K562 (cell line): ENCODE measurements at regions not wholly inside any gene's neighbourhood (a gene's known extent, or its start where the extent isn't known, plus 50 kb on each side); places are given as distances from the start of the nearest gene placed in this dataset.

ENCODE experiments used
- ATF7 ChIP-seq: fragments of 450-650 bp; IDR thresholded peaks from 2 replicates; pipeline ENCODE4 v1.7.1; 2014; ENCODE audit warnings: mild to moderate bottlenecking, moderate library complexity
- CREBBP ChIP-seq: IDR thresholded peaks from one replicate; pipeline ENCODE4 v1.6.1; 2012; ENCODE audit warnings: low read depth, mild to moderate bottlenecking, control low read depth, inconsistent platforms, low read length
- ELF4 ChIP-seq: fragments of 450-650 bp; formaldehyde crosslinking; IDR thresholded peaks from 2 replicates; pipeline ENCODE4 v1.4.0; 2022; ENCODE audit warnings: missing genetic modification characterization
- FOXK2 ChIP-seq, 2 experiments: fragments of 450-650 bp; IDR thresholded peaks in 1 of 2; conservative IDR thresholded peaks in 1 of 2; 2 replicates each; pipeline ENCODE4 v1.6.1; 2016; ENCODE audit warnings: low read depth in 2 of 2, mild to moderate bottlenecking in 1 of 2
- HLTF ChIP-seq: fragments of 450-650 bp; IDR thresholded peaks from 2 replicates; pipeline ENCODE4 v1.6.1; 2016
- MYC ChIP-seq, 2 experiments: fragments of 250-450 bp in 1 of 2; sonication (Bioruptor Pico) in 1 of 2; IDR thresholded peaks; 2 replicates each; pipeline versions ENCODE4 v1.5.1 to v1.6.1; 2012 to 2021; ENCODE audit warnings: low read depth in 2 of 2, borderline replicate concordance in 1 of 2, improper control_type of control experiment in 1 of 2, low read length in 1 of 2, mild to moderate bottlenecking in 1 of 2, moderate library complexity in 1 of 2
- NR2C2 ChIP-seq, 2 experiments: fragments of 200-800 bp in 1 of 2; sonication (Bioruptor generic) in 1 of 2; sonication (generic) in 1 of 2; formaldehyde crosslinking in 1 of 2; IDR thresholded peaks; 2 replicates each; pipeline versions ENCODE4 v1.6.1 to v1.8.0; 2016 to 2022; ENCODE audit warnings: mild to moderate bottlenecking in 1 of 2, missing compliant biosample characterization in 1 of 2, missing genetic modification characterization in 1 of 2, missing genetic modification reagents in 1 of 2
- RBM39 ChIP-seq: fragments of 200-400 bp; formaldehyde crosslinking; optimal IDR thresholded peaks from 2 replicates; pipeline ENCODE3; 2018; ENCODE audit warnings: low read depth, low read length
- SMARCA5 ChIP-seq: fragments of 450-650 bp; IDR thresholded peaks from 2 replicates; pipeline ENCODE4 v1.6.1; 2016
- XRCC4 ChIP-seq: IDR thresholded peaks from one replicate; pipeline ENCODE4 v1.6.1; 2011; ENCODE audit not compliant: insufficient read depth, insufficient read length; ENCODE audit errors: extremely low read depth
- YY1 ChIP-seq, 3 experiments: IDR thresholded peaks; 2 replicates each; pipeline ENCODE4 v1.6.1; 2011; ENCODE audit warnings: low read length in 2 of 3, mild to moderate bottlenecking in 2 of 3, moderate library complexity in 2 of 3, borderline replicate concordance in 1 of 3, control low read depth in 1 of 3, low read depth in 1 of 3; ENCODE audit not compliant: insufficient read depth in 3 of 3, insufficient replicate concordance in 2 of 3, control insufficient read depth in 1 of 3, insufficient read length in 1 of 3; ENCODE audit errors: extremely low read depth in 1 of 3
- ZKSCAN8 ChIP-seq: fragments of 200-800 bp; sonication (Bioruptor generic); IDR thresholded peaks from 2 replicates; pipeline ENCODE4 v1.6.1; 2016; ENCODE audit warnings: missing genetic modification characterization, missing compliant biosample characterization
- ZNF12 ChIP-seq: sonication (generic); formaldehyde crosslinking; IDR thresholded peaks from 2 replicates; pipeline ENCODE4 v1.4.0; 2020; ENCODE audit warnings: mild to moderate bottlenecking, missing genetic modification reagents
- ZNF121 ChIP-seq: sonication (generic); formaldehyde crosslinking; conservative IDR thresholded peaks from 2 replicates; pipeline ENCODE4 v1.8.0; 2022; ENCODE audit warnings: missing genetic modification reagents
- ZNF316 ChIP-seq: fragments of 450-650 bp; IDR thresholded peaks from 2 replicates; pipeline ENCODE4 v1.6.1; 2016
- ZNF384 ChIP-seq: IDR thresholded peaks from 2 replicates; pipeline ENCODE4 v1.6.1; 2012; ENCODE audit warnings: low read depth, low read length, improper control_type of control experiment
- ZNF551 ChIP-seq: fragments of 250-450 bp; sonication (Bioruptor Pico); IDR thresholded peaks from 2 replicates; pipeline ENCODE4 v1.5.0; 2021; ENCODE audit warnings: mild to moderate bottlenecking, moderate library complexity
- TF ChIP-seq, protein P1 (sequence below), 2 experiments: fragments of 250-450 bp in 1 of 2; fragments of 450-650 bp in 1 of 2; sonication (Bioruptor Pico) in 1 of 2; IDR thresholded peaks; 2 replicates each; pipeline versions ENCODE4 v1.6.1 to v1.8.0; 2016 to 2021; ENCODE audit warnings: mild to moderate bottlenecking in 2 of 2, moderate library complexity in 2 of 2, missing compliant biosample characterization in 1 of 2, missing genetic modification characterization in 1 of 2
- TF ChIP-seq, protein P2 (sequence below): sonication (generic); formaldehyde crosslinking; IDR thresholded peaks from 2 replicates; pipeline ENCODE4 v1.8.1; 2023; ENCODE audit warnings: mild to moderate bottlenecking, missing genetic modification reagents
- TF ChIP-seq, protein P3 (sequence below): IDR thresholded peaks from 2 replicates; pipeline ENCODE4 v1.6.1; 2011; ENCODE audit warnings: borderline replicate concordance, low read depth, mild to moderate bottlenecking, moderate library complexity, low read length; ENCODE audit not compliant: insufficient read depth, poor library complexity, severe bottlenecking

DNA sequence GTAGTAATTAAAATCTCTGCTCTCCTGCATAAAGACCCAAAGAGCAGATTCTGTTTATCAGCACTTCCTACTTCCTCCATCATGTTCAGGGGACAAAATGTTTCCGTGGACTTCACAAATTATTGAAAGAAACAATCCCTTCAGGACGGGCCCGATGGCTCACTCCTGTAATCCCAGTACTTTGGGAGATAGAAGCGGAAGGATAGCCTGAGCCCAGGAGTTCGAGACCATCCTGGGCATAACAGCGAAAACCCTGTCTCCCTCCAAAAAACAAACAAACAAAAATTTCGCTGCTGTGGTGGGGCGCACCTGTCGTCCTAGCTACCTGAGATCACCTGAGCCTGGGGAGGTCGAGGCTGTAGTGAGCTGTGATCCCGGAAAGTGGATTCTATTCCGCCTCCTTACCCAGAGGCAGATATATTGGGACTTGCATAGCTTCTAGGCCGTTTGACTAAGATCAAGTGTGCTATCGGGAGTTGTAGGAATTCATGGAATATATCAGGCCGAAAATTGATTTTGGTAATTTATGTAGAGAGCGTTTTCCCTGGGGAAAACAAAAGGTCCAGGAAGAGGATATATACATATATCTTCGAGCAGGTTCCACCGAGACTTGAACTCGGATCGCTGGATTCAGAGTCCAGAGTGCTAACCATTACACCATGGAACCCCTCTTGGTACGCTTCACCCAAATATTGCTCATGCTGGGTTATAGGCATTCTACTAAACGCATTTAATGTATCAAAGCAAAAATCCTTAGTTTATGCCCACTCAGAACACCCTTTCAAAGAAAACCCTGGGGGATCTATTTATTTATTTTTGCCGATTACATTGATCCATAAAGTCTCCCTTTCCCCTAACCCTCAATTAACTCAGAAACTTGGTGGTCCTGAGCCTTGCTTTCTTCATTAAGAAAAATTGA lies 74.5 kb upstream of the ZNF184 start (continued):
- TF ChIP-seq RBM39 = no peak
- TF ChIP-seq FOXK2 (conservative IDR thresholded peaks at IDR 0.05 in 1 of 2, IDR thresholded peaks at IDR 0.05 in 1 of 2; ENCODE audit: low read depth in 2 of 2) = peak in 1 of 2 experiments; percentile 81; a peak in 3 of 4 replicates
- TF ChIP-seq ELF4 (CRISPR knock-in tag) = no peak
- TF ChIP-seq ZNF384 = no peak
- peak; percentile 25; the same call in 1 of the 2 replicates for TF ChIP-seq NR2C2 (CRISPR knock-in tag; IDR thresholded peaks at IDR 0.05)
- TF ChIP-seq NR2C2 (tag; IDR thresholded peaks at IDR 0.05) = no peak
- TF ChIP-seq ZKSCAN8 (CRISPR knock-in tag) = no peak
- TF ChIP-seq YY1 (IDR thresholded peaks at IDR 0.05; ENCODE audit: borderline replicate concordance in 1 of 3, control insufficient read depth in 1 of 3, extremely low read depth in 1 of 3, insufficient read depth in 3 of 3, insufficient read length in 1 of 3, insufficient replicate concordance in 2 of 3, low read depth in 1 of 3, low read length in 2 of 3) = no peak
- no peak; the same call in 1 of the 2 replicates for TF ChIP-seq HLTF
- peak; percentile 57; the same call in 1 of the 2 replicates for TF ChIP-seq ATF7
- no peak for TF ChIP-seq MYC (IDR thresholded peaks at IDR 0.05; ENCODE audit: low read depth, low read length)
- no peak for TF ChIP-seq MYC (CRISPR knock-in tag; IDR thresholded peaks at IDR 0.05; ENCODE audit: borderline replicate concordance, low read depth)
- TF ChIP-seq XRCC4 = no peak
- TF ChIP-seq, protein P1, sequence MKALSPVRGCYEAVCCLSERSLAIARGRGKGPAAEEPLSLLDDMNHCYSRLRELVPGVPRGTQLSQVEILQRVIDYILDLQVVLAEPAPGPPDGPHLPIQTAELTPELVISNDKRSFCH (CRISPR knock-in tag; IDR thresholded peaks at IDR 0.05) = no peak
- TF ChIP-seq, protein P1 (tag; IDR thresholded peaks at IDR 0.05) = no peak
- TF ChIP-seq ZNF121 = no peak
- TF ChIP-seq ZNF12 = peak; percentile 39; the same call in 1 of the 2 replicates
- no peak for TF ChIP-seq ZNF551 (CRISPR knock-in tag)
- TF ChIP-seq ZNF316 = peak; percentile 56
- TF ChIP-seq CREBBP = no peak
- TF ChIP-seq SMARCA5 = no peak; the same call in 1 of the 2 replicates
- TF ChIP-seq, protein P2, sequence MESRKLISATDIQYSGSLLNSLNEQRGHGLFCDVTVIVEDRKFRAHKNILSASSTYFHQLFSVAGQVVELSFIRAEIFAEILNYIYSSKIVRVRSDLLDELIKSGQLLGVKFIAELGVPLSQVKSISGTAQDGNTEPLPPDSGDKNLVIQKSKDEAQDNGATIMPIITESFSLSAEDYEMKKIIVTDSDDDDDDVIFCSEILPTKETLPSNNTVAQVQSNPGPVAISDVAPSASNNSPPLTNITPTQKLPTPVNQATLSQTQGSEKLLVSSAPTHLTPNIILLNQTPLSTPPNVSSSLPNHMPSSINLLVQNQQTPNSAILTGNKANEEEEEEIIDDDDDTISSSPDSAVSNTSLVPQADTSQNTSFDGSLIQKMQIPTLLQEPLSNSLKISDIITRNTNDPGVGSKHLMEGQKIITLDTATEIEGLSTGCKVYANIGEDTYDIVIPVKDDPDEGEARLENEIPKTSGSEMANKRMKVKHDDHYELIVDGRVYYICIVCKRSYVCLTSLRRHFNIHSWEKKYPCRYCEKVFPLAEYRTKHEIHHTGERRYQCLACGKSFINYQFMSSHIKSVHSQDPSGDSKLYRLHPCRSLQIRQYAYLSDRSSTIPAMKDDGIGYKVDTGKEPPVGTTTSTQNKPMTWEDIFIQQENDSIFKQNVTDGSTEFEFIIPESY (CRISPR knock-in tag) = no peak
- TF ChIP-seq, protein P3, sequence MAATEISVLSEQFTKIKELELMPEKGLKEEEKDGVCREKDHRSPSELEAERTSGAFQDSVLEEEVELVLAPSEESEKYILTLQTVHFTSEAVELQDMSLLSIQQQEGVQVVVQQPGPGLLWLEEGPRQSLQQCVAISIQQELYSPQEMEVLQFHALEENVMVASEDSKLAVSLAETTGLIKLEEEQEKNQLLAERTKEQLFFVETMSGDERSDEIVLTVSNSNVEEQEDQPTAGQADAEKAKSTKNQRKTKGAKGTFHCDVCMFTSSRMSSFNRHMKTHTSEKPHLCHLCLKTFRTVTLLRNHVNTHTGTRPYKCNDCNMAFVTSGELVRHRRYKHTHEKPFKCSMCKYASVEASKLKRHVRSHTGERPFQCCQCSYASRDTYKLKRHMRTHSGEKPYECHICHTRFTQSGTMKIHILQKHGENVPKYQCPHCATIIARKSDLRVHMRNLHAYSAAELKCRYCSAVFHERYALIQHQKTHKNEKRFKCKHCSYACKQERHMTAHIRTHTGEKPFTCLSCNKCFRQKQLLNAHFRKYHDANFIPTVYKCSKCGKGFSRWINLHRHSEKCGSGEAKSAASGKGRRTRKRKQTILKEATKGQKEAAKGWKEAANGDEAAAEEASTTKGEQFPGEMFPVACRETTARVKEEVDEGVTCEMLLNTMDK = no peak
